HEK293 (cell line): ENCODE measurements at regions not wholly inside any gene's neighbourhood (a gene's known extent, or its start where the extent isn't known, plus 50 kb on each side); places are given as distances from the start of the nearest gene placed in this dataset.

Source experiments
- SP7 ChIP-seq: fragments of 450-650 bp; formaldehyde crosslinking; IDR thresholded peaks from 2 replicates; pipeline ENCODE4 v1.5.1; 2016; ENCODE audit warnings: missing biosample characterization, missing genetic modification characterization
- TCF7L2 ChIP-seq: IDR thresholded peaks from 2 replicates; pipeline ENCODE4 v1.6.1; 2011; ENCODE audit warnings: low read depth, mild to moderate bottlenecking, inconsistent platforms, low read length, moderate library complexity, borderline replicate concordance
- ZNF24 ChIP-seq: fragments of 450-650 bp; formaldehyde crosslinking; IDR thresholded peaks from 2 replicates; pipeline ENCODE4 v1.5.1; 2016; ENCODE audit warnings: missing biosample characterization, missing genetic modification characterization

DNA sequence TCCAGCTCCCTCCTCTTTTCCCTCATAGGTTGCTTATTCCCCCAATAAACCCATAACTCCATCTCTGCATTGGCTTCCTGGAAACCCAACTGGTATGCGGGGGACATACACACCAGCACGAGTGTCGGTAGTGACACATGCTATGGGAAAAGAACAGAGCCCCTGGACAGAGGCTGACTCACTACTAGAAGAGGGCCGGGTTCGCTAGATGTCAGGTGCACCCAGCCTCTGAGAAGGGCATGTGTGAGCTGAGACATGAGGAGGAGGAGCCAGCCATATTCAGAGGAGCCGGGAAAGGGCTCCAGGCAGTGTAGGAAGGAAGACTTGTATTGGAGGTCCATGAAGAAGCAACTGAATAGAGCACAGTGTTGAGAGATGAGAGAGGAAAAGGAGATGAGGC lies 241.1 kb downstream of the SOX9 start:
- TF ChIP-seq TCF7L2: no peak
- no peak for TF ChIP-seq ZNF24 (tag by site-specific recombination)
- no peak for TF ChIP-seq SP7
